Activated naive CD4-positive, alpha-beta T cell treated with anti-CD3 and anti-CD28 coated beads, Interleukin-2, amount 10 ng/mL, durations not matched to agents 7 days and 5 days (primary cell): ENCODE measurements at regions not wholly inside any gene's neighbourhood (a gene's known extent, or its start where the extent isn't known, plus 50 kb on each side); places are given as distances from the start of the nearest gene placed in this dataset.
"Not testable (repeated sequence)": the region's sequence is repeated elsewhere in the genome, so short reads cannot be mapped to it uniquely, and the experiment has no call there.

ENCODE experiments used
- CTCF ChIA-PET: fragments of 350-600 bp; sonication (Branson Sonifier 250); formaldehyde crosslinking; loops from one replicate; lab custom pipeline; 2021; ENCODE audit warnings: antibody characterized with exemption; lab: Charles Lee
- DNase-seq: peaks from one replicate; pipeline ENCODE4 v3.0.0-alpha.2; 2020
- H3K27ac Mint-ChIP-seq: one replicate; pipeline ENCODE4 v1.8.0; 2021; ENCODE audit warnings: mild to moderate bottlenecking, moderate library complexity, mixed read lengths
- H3K27me3 Mint-ChIP-seq: one replicate; pipeline ENCODE4 v1.8.0; 2021; ENCODE audit warnings: mild to moderate bottlenecking, mixed read lengths
- H3K36me3 Mint-ChIP-seq: one replicate; pipeline ENCODE4 v1.8.0; 2021; ENCODE audit warnings: mixed read lengths
- H3K4me1 Mint-ChIP-seq: one replicate; pipeline ENCODE4 v1.8.0; 2021; ENCODE audit warnings: mixed read lengths
- H3K4me3 Mint-ChIP-seq: one replicate; pipeline ENCODE4 v1.8.0; 2021; ENCODE audit warnings: mild to moderate bottlenecking, moderate library complexity, mixed read lengths
- H3K9me3 Mint-ChIP-seq: one replicate; pipeline ENCODE4 v1.8.0; 2021; ENCODE audit warnings: mixed read lengths

GRCh38 chr6:121730616-121731015 is 295.2 kb downstream of the GJA1 start:
- no peak for DNase-seq
- CTCF ChIA-PET, result no interaction called here
- Mint-ChIP-seq H3K9me3 (peaks cover 11% of the 10 kb centered on the region), H3K4me3 (no peak overlapping the region), H3K36me3 (no peaks in the 10 kb centered on the region), H3K4me1 (no peaks in the 10 kb centered on the region), H3K27me3 (no peaks in the 10 kb centered on the region), H3K27ac (no peak overlapping the region)

- Mint-ChIP-seq H3K4me1 (no peaks in the 10 kb centered on the region), H3K9me3 (peaks cover 11% of the 10 kb centered on the region)
- CTCF ChIA-PET, result no interaction called here
Measured at GRCh38 chr6:121731381-121731780, 295.9 kb downstream of the GJA1 start.

GRCh38 chr6:121732641-121733040 is 297.2 kb downstream of the GJA1 start:
- no peak for DNase-seq
- Mint-ChIP-seq H3K27me3 (no peaks in the 10 kb centered on the region), H3K4me3 (no peak overlapping the region), H3K9me3 (peaks cover 11% of the 10 kb centered on the region), H3K27ac (no peak overlapping the region), H3K4me1 (no peaks in the 10 kb centered on the region), H3K36me3 (no peaks in the 10 kb centered on the region)
- CTCF ChIA-PET, result no interaction called here

More at GRCh38 chr6:121731381-121731780, 295.9 kb downstream of the GJA1 start:
- Mint-ChIP-seq H3K36me3 (no peaks in the 10 kb centered on the region), H3K27me3 (no peaks in the 10 kb centered on the region), H3K27ac (no peak overlapping the region), H3K4me3 (no peak overlapping the region)
- DNase-seq, result no peak

- DNase-seq, result no peak
- Mint-ChIP-seq H3K27ac (no peak overlapping the region), H3K4me1 (no peaks in the 10 kb centered on the region), H3K36me3 (no peaks in the 10 kb centered on the region), H3K27me3 (no peaks in the 10 kb centered on the region), H3K9me3 (peaks cover 11% of the 10 kb centered on the region), H3K4me3 (no peak overlapping the region)
- CTCF ChIA-PET, result no interaction called here
Measured at GRCh38 chr6:121733234-121733633, 297.8 kb downstream of the GJA1 start.

GRCh38 chr6:121740188-121740587 is 304.7 kb downstream of the GJA1 start:
- H3K4me3 Mint-ChIP-seq, H3K9me3 Mint-ChIP-seq, DNase-seq, H3K36me3 Mint-ChIP-seq, H3K27ac Mint-ChIP-seq, CTCF ChIA-PET, H3K27me3 Mint-ChIP-seq, H3K4me1 Mint-ChIP-seq: not testable (repeated sequence)

GRCh38 chr6:121743691-121744090 is 308.2 kb downstream of the GJA1 start:
- no peaks in the 10 kb centered on the region for H3K36me3 Mint-ChIP-seq
- no peaks in the 10 kb centered on the region for H3K4me1 Mint-ChIP-seq
- no peak for DNase-seq
- no peaks in the 10 kb centered on the region for H3K9me3 Mint-ChIP-seq
- CTCF ChIA-PET, result no interaction called here
- H3K4me3 Mint-ChIP-seq, result no peak overlapping the region
- H3K27me3 Mint-ChIP-seq, result no peaks in the 10 kb centered on the region
- no peak overlapping the region for H3K27ac Mint-ChIP-seq

- no peaks in the 10 kb centered on the region for H3K27me3 Mint-ChIP-seq
- no peak for DNase-seq
- H3K9me3 Mint-ChIP-seq, result no peaks in the 10 kb centered on the region
- H3K36me3 Mint-ChIP-seq, result no peaks in the 10 kb centered on the region
- CTCF ChIA-PET, result interaction anchor here (0.6 kb wide), 2 partner anchors 321 to 678 kb away, joined by 3 to 4 read pairs; no protein-coding TSS in a partner anchor
- no peak overlapping the region for H3K4me3 Mint-ChIP-seq
- no peaks in the 10 kb centered on the region for H3K4me1 Mint-ChIP-seq
- no peak overlapping the region for H3K27ac Mint-ChIP-seq
Measured at GRCh38 chr6:121748376-121748775, 312.9 kb downstream of the GJA1 start.

- no peaks in the 10 kb centered on the region for H3K27me3 Mint-ChIP-seq
- H3K36me3 Mint-ChIP-seq, result no peaks in the 10 kb centered on the region
- DNase-seq, result no peak
- no peak overlapping the region for H3K4me3 Mint-ChIP-seq
- H3K9me3 Mint-ChIP-seq, result no peaks in the 10 kb centered on the region
- CTCF ChIA-PET, result interaction anchor here (0.6 kb wide), 1 partner anchor 678 kb away, joined by 3 read pairs; no protein-coding TSS in a partner anchor
- H3K27ac Mint-ChIP-seq, result no peak overlapping the region
- H3K4me1 Mint-ChIP-seq, result no peaks in the 10 kb centered on the region
Measured at GRCh38 chr6:121748850-121749249, 313.4 kb downstream of the GJA1 start.

- no peaks in the 10 kb centered on the region for H3K27me3 Mint-ChIP-seq
- no peak overlapping the region for H3K4me3 Mint-ChIP-seq
- no peak for DNase-seq
- no peaks in the 10 kb centered on the region for H3K36me3 Mint-ChIP-seq
- no peak overlapping the region for H3K27ac Mint-ChIP-seq
- CTCF ChIA-PET, result no interaction called here
- no peaks in the 10 kb centered on the region for H3K4me1 Mint-ChIP-seq
- H3K9me3 Mint-ChIP-seq, result peaks cover 1% of the 10 kb centered on the region
Measured at GRCh38 chr6:121755485-121755884, 320.0 kb downstream of the GJA1 start.

- Mint-ChIP-seq H3K9me3 (peaks cover 4% of the 10 kb centered on the region), H3K4me1 (no peaks in the 10 kb centered on the region), H3K36me3 (peaks cover under 1% of the 10 kb centered on the region), H3K27ac (no peak overlapping the region), H3K27me3 (peaks cover 3% of the 10 kb centered on the region), H3K4me3 (no peak overlapping the region)
- DNase-seq, result no peak
- CTCF ChIA-PET, result no interaction called here
Measured at GRCh38 chr6:121756666-121757065, 321.2 kb downstream of the GJA1 start.

GRCh38 chr6:121759370-121759769 is 323.9 kb downstream of the GJA1 start:
- H3K9me3 Mint-ChIP-seq, result peaks cover 8% of the 10 kb centered on the region
- no peak overlapping the region for H3K4me3 Mint-ChIP-seq
- CTCF ChIA-PET, result no interaction called here

GRCh38 chr6:121760191-121760590 is 324.7 kb downstream of the GJA1 start:
- no peak for DNase-seq
- H3K27ac Mint-ChIP-seq, result no peak overlapping the region
- peaks cover 3% of the 10 kb centered on the region for H3K27me3 Mint-ChIP-seq
- H3K9me3 Mint-ChIP-seq, result peaks cover 8% of the 10 kb centered on the region
- H3K4me3 Mint-ChIP-seq, result no peak overlapping the region
- peaks cover 3% of the 10 kb centered on the region for H3K36me3 Mint-ChIP-seq
- CTCF ChIA-PET, result no interaction called here
- peaks cover 12% of the 10 kb centered on the region for H3K4me1 Mint-ChIP-seq

More at GRCh38 chr6:121759370-121759769, 323.9 kb downstream of the GJA1 start:
- H3K36me3 Mint-ChIP-seq, result peaks cover 3% of the 10 kb centered on the region
- H3K27me3 Mint-ChIP-seq, result peaks cover 3% of the 10 kb centered on the region
- no peak for DNase-seq
- H3K4me1 Mint-ChIP-seq, result peaks cover 4% of the 10 kb centered on the region
- H3K27ac Mint-ChIP-seq, result no peak overlapping the region

- CTCF ChIA-PET, result interaction anchor here (0.8 kb wide), 1 partner anchor 10 kb away, joined by 3 read pairs; no protein-coding TSS in a partner anchor
- Mint-ChIP-seq H3K36me3 (peaks cover 3% of the 10 kb centered on the region), H3K4me3 (no peak overlapping the region), H3K27ac (no peak overlapping the region), H3K9me3 (peaks cover 8% of the 10 kb centered on the region), H3K4me1 (peaks cover 13% of the 10 kb centered on the region), H3K27me3 (peaks cover 3% of the 10 kb centered on the region)
- DNase-seq, result no peak
Measured at GRCh38 chr6:121760745-121761144, 325.3 kb downstream of the GJA1 start.

GRCh38 chr6:121764493-121764892 is 329.0 kb downstream of the GJA1 start:
- H3K27ac Mint-ChIP-seq, result no peak overlapping the region
- H3K4me1 Mint-ChIP-seq, result peaks cover 13% of the 10 kb centered on the region

GRCh38 chr6:121765060-121765459 is 329.6 kb downstream of the GJA1 start:
- Mint-ChIP-seq H3K36me3 (peaks cover 5% of the 10 kb centered on the region), H3K27ac (no peak overlapping the region), H3K4me3 (no peak overlapping the region), H3K27me3 (peaks cover 3% of the 10 kb centered on the region), H3K4me1 (peaks cover 13% of the 10 kb centered on the region), H3K9me3 (peaks cover 7% of the 10 kb centered on the region)
- CTCF ChIA-PET, result no interaction called here
- no peak for DNase-seq

More at GRCh38 chr6:121764493-121764892, 329.0 kb downstream of the GJA1 start:
- Mint-ChIP-seq H3K27me3 (peaks cover 3% of the 10 kb centered on the region), H3K4me3 (no peak overlapping the region), H3K9me3 (peaks cover 7% of the 10 kb centered on the region), H3K36me3 (peaks cover 5% of the 10 kb centered on the region)
- CTCF ChIA-PET, result no interaction called here
- no peak for DNase-seq
